ENCODE measurements at regions not wholly inside any gene's neighbourhood (a gene's known extent, or its start where the extent isn't known, plus 50 kb on each side); places are given as distances from the start of the nearest gene placed in this dataset.
"Not testable (repeated sequence)": the region's sequence is repeated elsewhere in the genome, so short reads cannot be mapped to it uniquely, and the experiment has no call there.

DNA sequence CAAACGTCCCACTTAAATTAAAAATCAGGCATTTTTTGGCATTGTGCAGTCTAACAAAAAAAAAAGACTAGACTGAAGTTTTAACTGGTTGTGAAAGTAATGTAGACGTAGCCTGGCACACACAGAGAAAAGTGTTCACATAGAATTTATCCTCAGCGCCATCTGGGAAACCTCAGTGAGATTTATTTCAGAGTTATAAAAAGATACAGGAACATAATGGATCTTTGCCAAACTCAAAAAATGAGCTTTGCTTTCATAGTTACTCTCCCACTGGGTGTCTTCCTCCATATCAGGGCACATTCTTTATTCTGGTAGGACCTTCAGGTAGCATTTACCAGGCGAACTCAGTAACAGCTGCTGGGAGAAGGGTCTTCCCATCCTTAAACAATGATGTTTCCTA lies 532.4 kb upstream of the SALL3 start:
- no peak for DNase-seq (ENCODE audit: low read depth in 2 of 2)

DNA sequence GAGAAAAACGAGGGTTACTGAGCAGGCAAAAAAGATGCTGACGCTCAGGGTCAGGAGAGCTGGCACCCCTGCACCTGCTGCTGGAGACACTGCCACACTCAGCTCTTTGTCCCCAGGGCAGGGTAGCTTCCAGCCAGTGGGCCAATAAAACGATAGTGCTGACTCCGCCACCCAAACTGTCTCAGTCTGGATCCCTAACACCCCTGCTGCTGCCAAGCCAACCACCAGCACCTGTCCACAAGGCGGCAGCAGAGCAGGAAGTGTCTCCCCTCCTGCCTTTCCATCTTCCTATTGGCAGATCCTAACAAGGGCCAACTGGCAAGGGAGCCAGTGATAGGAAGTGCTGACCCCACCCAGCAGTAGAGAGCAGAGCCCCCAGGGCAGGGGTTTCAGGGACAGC lies 531.5 kb upstream of the SALL3 start:
- DNase-seq (ENCODE audit: low read depth in 2 of 2): no peak

DNA sequence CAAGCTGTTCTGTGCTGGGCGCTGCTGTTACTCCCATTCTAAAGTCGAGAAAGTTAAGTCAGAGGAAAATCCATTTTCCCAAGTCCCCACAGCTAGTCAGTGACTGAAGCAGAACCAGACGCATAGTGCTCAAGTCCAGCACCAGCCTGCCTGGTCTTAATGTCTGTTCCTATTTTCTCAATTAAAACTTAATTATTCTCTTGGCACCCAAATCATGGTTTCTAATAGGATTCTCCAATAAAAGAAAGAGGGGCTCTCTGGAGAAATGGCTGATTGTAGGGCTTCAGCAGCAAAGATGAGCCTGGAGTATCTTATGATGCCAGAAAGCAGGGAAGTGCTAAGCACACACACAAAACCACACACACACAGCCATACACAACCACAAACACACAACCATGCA lies 531.0 kb upstream of the SALL3 start:
- DNase-seq (ENCODE audit: low read depth in 2 of 2): no peak

DNA sequence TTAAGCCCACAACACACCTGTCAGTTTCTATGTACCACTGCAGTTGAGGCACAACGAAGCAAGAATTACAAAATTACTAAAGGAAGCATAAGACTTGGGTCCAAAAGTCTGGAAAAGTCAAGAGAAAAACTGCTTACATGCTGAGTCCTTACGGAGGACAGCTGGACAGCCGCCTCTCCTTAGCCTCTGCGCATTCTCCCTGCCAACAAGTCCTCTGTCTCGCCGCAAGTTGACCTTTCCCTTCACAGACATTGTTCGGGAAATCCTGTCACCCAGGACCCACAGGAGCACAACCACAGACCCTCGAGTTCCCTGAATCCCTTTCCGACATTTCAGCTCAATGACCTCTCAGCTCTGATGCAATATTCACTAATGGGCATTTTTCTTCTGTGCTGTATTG lies 525.4 kb upstream of the SALL3 start:
- no peak for DNase-seq (ENCODE audit: low read depth in 2 of 2)

DNA sequence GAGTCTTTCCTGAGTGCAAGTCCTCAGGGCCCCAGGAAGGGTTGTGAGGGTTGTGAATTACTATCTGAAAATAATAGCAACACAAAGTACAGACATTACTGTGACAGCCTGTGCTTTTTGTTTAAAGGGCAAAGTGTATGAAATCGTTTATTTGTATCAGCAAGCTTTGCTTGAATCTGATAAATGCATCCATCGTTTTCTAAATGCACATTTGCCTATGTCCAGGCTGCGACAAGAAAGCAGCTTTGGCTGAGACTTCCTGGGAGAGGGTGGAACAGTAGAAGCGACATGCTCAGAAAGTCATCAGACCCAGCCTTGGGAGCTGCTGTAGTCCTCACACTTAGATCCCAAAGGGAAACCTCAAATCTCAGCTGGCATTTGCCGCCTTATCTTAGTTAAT lies 524.2 kb upstream of the SALL3 start:
- DNase-seq (ENCODE audit: low read depth in 2 of 2): no peak

DNA sequence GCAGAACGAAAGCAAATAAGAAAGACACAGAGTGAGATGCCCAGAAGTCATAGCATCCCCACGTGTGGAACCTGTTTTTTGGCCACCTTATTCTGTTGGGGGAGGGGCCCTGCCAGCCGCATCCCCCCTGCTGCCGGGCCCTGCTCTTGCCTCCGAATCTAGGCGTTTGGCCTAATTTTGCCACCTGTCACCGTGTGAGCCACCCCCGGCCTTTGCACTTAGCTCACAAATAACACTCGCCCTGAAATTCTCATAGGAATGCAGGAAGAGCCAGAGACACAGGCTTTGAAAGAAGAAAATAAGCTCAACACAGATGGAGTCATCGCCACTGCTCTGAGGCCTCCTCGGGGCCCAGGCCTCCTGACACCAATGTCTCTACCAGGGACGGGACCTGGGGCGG lies 522.6 kb upstream of the SALL3 start:
- DNase-seq (ENCODE audit: low read depth in 2 of 2): no peak

DNA sequence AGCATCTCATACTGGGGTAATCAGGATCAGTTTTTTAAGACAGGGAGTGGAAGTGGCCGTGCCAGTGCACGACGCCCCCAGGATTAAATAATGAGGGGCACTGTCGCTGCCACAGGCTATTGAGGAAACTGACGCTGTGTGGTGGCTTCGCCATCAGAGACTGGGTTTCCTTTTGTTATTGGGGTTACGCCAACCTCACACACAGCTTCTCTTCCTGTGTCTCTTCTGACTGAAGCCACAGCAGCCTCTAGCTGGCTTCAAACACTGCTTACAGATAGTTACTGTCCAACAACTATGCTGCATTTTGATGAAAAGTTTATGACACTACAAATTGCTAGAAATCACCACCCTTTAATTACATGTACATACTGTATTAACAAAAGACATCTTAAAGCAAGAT lies 521.9 kb upstream of the SALL3 start:
- DNase-seq (ENCODE audit: low read depth in 2 of 2): no peak

DNA sequence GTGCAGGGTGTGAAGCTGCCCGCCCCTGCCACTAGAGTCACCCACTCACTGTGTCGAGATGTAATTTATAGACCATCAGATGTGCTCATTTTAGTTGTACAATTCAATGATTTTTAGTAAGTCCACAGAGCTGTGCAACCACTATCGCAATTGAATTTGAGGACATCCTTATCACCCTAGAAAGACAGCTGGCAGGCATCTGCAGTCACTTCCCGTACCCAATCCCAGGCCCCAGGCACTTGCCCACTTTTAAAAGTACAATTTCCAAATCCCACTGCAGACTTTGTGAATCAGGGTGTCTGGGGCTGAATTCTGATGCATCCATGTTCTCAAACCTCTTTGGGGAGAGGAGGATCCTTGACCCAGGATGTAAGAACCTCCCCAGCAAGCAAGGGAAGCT lies 521.3 kb upstream of the SALL3 start:
- DNase-seq (ENCODE audit: low read depth in 2 of 2): no peak

DNA sequence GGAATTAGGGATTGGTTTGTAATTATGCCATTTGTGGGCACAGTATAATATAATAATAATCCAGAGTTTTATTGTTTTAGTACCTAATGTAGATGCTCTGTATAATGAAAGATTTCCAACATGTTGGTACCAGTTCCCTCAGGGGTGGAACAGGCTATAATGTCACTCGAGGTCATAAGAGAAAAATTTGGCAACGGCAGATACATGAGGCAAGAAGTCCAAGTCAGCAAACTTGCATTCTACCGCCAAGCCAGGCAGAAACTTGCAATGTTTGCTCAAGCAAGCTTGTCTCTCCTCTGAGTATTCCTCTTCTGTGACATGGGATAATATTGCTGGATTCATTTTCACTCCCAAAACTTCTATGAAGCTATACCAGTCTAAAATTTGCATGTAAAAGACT lies 520.0 kb upstream of the SALL3 start:
- no peak for DNase-seq (ENCODE audit: low read depth in 2 of 2)

DNA sequence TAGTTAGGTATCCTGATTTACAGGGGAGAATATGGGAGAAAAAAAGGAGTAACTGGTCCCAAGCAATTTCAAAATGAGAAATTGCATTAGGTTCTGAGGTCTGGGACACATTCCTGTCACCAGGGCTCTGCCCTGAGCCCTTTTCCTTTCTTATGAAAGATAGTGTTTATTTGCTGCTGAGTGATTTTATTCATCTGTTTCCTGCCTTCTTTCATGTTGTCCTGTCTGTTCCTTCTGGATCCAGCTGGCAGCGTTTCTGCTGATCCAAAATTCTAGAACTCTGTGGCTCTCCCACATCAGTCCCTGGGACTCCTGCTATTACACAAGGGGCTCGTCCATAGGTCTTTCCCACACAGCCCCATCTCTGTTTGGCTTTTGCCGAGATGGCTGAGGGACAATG lies 519.1 kb upstream of the SALL3 start:
- no peak for DNase-seq (ENCODE audit: low read depth in 2 of 2)

DNA sequence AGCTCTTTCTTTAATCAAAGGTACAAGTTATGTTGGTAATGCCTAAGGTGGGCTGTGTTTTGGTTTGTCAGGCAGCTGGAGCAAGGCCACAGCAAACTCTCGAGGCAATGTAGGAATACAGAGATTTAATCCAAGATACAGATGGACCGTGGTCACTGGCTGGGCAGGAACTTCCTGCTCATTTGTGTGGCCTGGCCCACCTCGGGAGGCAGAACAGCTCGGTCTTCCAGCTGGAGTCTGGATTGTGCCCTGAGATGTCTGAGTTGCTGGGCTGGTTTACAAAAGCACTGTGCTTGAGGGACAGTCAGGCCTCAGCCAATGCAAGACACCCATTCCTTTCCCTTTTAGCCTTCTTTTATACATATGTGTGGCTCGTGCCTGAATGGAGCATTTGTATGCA lies 506.1 kb upstream of the SALL3 start:
- DNase-seq (ENCODE audit: low read depth in 2 of 2): no peak

DNA sequence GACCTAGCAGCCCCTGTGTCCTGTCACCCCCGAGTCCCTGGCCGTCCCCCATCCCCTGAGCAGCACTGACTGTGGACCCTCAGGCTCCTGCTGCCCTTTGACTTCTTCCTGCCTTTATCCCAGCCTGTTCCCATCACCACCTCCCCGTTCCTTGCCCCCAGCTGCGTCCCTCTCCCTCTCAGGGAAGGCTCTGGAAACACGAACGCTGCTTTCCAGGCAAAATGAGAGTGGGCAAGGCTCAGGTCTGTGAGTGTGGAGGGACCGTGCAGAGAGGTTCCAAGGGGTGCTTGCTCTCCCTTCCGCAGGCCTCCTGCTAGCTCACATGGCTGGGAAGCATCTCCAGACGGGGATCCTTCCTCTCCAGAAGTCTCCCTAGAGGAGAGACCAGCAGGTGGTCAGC lies 501.8 kb upstream of the SALL3 start:
- no peak for DNase-seq (ENCODE audit: low read depth in 2 of 2)

DNA sequence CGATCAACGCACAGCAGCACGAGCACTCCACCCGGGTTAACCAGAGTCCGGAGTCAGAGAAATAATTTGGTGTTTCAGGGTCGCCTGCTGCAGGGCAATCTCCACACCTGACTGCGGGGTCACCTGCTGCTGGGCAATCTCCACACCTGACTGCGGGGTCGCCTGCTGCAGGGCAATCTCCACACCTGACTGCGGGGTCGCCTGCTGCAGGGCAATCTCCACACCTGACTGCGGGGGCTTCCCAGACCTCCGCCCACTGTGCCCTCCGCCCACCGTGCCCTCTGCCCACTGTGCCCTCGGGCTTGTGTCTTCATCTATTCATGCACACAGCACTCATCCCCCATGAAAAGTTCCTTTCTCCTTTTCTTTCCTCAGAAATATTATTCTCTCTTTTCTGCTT lies 500.2 kb upstream of the SALL3 start:
- no peak for DNase-seq (ENCODE audit: low read depth in 2 of 2)

DNA sequence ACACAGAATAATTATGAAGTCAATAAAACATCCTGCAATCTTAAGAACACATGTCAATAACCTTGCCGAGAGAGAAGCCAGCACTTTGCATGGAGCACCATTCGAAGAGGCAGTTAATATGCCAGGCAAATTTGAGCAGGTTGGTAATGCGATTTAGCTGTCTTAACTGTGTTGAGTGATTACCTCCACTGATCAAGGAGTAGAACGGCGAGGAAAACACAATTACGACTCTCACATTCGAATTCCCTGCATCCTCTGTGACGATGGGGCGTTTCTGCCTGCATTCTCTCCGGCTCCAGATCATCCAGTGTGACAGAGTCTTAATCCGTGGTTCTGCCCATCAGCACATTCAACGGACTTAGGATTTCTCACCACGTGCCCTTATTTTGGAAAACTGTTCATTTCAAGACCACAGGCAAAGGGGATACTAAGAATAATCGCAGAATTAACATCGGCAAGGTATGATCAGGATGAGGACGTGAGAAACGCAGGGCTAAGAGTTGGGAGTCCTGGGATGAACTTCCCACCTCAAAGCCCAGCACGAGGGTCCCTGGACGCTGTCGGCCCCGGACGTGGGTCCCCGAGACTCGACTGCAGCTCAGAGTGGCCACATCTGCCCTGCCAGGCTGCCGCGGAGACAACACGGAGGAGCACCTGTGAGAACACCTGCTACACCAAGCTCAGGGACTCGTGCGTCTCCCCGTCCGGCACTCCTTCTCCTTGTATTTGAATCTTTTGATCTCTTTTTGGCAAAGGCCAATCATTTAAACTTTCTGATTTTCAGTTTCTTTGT lies 499.2 kb upstream of the SALL3 start:
- no peak for DNase-seq (ENCODE audit: low read depth in 2 of 2)

DNA sequence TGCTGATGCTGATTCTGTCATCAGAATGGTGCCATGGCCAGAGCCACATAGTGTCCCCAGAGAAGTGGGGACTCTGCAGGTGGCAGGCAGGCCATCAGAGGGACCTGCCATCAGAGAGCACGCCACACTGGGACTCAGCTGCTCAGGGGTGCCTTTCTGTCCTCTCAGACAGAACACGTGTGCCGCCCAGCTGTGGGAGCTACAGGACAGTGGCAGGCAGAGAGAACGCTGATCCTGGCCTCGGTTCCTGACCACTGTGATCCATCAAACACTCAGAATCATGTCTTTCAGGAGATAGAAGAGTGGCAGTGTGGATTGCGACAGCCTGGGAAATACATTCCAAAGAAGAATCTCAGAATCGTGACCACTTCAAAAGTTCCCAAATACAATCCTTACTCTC lies 497.2 kb upstream of the SALL3 start:
- DNase-seq (ENCODE audit: low read depth in 2 of 2): no peak

DNA sequence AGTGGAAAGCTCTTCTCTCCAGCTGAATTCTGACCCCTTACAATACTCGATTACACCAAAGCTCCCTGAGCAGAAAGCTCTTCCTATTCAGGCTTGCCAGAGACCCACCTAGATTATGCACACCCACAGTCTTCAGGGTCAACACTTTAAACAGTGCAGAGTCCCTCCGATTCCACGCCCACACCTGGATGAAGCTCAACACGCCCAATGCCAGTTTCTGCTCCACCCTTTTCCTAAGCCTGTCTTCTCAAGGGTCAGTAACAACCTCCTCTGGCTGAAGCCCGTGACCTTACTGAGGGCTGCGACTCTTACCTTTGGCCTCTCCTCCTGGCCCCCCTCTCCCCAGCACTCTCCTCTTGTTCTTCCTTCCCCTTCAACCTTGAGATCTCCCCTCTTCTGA lies 492.0 kb upstream of the SALL3 start:
- no peak for DNase-seq (ENCODE audit: low read depth in 2 of 2)

DNA sequence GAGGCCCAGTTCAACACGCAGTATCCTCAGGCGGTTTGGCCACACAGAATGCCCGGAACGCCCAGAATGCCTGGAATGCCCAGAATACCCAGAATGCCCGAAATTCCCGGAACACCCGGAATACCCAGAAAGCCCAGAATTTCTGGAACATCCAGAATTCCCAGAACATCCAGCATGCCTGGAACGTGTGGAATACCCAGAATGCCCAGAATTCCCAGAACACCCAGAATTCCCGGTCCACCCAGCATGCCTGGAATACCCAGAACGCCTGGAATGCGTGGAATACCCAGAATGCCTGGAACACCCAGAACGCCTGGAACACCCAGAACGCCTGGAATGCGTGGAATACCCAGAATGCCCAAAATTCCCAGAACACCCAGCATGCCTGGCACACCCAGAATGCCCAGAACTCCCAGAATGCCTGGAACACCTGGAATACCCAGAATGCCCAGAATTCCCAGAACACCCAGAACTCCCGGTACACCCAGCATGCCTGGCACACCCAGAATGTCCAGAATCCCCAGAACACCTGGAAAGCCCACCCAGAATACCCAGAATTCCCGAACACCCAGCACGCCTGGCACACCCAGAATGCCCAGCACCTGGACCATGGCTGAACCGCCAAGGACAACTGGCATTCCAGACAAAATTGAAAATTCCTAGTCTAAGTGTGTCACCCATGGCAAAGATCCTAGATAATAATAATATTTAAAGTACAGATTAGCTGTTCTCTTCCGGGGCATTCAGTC lies 487.4 kb upstream of the SALL3 start:
- DNase-seq (ENCODE audit: low read depth in 2 of 2): no peak

DNA sequence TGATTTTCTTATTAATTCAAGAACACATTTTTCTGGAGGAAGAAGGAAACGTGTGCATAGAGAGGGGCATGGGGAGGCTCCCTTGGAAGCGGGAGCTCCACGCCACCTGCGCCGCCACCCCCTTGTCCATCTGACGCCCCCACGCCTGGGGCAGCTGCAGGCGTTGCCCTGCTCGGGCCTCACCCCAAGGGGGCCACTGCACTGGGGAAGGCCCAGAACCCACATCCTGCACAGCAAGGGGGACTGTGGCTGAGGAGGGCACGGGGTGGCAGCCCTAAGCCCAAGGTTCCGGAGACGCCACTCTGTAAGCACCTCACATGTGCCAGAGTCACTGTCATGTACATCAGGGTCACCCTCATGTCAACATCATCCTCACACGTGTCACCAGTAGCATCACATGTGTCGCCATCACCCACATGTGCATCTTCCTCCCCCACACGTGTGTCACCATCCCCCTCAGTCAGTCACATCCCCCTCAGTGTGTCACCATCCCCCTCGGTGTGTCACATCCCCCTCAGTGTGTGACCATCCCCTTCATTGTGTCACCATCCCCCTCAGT lies 486.7 kb upstream of the SALL3 start:
- no peak for DNase-seq (ENCODE audit: low read depth in 2 of 2)

DNA sequence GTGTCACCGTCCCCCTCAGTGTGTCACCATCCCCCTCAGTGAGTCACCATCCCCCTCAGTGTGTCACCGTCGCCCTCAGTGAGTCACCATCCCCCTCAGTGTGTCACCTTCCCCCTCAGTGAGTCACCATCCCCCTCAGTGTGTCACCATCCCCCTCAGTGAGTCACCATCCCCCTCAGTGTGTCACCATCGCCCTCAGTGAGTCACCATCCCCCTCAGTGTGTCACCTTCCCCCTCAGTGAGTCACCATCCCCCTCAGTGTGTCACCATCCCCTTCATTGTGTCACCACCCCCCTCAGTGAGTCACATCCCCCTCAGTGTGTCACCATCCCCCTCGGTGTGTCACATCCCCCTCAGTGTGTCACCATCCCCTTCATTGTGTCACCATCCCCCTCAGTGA lies 486.1 kb upstream of the SALL3 start:
- not testable (repeated sequence) for DNase-seq (ENCODE audit: low read depth in 2 of 2)

DNA sequence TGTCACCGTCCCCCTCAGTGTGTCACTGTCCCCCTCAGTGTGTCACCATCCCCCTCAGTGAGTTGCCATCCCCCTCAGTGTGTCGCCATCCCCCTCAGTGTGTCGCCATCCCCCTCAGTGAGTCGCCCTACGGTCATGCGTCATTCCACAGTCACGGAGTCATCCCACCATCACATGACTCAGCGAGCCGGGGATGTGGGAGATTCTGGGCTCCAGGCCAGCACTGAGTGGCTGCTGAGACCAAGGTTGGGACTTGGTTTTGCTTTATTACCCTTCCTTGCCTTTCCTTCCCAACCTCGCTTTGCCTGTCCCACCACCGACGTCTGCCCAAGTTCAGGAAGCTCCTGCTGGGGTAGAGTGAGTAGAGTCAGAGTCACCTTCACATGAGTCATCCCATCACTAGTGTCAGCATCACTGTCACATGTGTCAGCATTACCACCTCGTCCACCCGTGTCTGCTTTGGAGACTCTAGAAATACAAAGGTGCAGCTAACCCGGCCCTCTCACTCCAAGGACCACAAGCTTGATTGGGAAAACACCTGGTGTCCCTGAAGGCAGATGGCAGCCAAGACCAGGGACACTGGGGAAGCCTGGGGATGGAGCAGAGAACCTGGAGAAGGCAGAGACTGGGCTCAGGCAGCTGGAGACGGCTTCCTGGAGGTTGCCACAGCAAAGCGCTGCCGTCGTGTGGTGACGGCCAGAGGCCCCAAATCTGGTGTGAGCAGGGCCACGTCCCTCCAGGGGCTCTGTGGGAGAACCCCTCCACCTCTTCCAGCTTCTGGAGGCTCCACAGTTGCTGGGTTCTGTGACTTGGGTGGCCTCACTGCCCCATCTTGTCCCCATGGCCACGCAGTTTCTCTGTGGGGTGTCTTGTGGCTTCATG lies 485.2 kb upstream of the SALL3 start:
- no peak for DNase-seq (ENCODE audit: low read depth in 2 of 2)

DNA sequence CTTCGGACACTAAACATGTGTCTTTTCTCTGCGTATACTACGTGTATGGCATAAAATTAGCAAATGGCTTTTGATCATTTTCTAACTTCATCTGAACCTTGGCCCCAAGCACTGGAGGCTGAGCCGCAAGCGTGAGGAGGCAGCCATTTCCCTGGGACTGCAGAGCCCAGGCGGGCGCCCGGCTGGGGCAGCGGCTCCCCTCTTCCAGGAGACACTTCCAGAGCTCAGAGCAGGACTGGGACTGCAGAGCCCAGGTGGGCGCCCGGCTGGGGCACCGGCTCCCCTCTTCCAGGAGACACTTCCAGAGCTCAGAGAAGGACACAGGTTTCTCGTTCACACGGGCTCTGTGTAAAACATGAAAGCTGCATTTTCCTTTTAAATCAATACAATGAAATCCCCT lies 484.1 kb upstream of the SALL3 start:
- DNase-seq (ENCODE audit: low read depth in 2 of 2): no peak

DNA sequence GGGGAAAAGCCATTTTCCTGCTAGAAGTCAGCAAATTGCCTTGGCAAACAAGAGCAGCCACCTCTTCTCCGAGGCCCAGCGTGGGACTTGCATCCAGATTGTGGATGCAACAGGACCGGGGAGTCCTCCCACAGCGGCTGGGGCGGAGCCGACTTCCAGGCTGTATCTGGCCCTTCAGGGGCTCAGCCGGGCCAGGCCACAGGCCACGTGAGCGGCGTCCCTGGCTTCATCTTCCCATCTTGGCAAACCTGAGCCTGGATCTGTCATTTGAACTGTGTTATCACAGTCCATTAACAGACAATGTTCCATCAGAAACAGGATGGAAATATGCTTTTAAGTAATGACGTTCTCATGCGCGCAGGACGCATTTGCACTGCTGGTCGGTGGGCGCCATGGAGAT lies 483.5 kb upstream of the SALL3 start:
- no peak for DNase-seq (ENCODE audit: low read depth in 2 of 2)

Data from stimulated activated CD8-positive, alpha-beta memory T cell treated with anti-CD3 and anti-CD28 coated beads, Interleukin-7, amount 100 ng/mL, for 4 hours (primary cell).